Psoas muscle (tissue), 7 donors: ENCODE measurements at regions not wholly inside any gene's neighbourhood (a gene's known extent, or its start where the extent isn't known, plus 50 kb on each side); places are given as distances from the start of the nearest gene placed in this dataset.

Experiments used
- ATAC-seq, 4 donors: fragments of 200-7000 bp; cut with Tn5 transposase; one replicate each; pipeline ENCODE4 v1.9.1; 2020; ENCODE audit warnings: moderate library complexity in 3 of 4, mild to moderate bottlenecking in 2 of 4
- DNase-seq, 2 donors: peaks; one replicate each; pipeline ENCODE4 v3.0.0-alpha.2; 2020
- H3K27ac ChIP-seq: fragments of 200-600 bp; one replicate; pipeline ENCODE4 v1.8.0; 2022
- H3K27me3 ChIP-seq, 3 donors: fragments of 200-600 bp in 1 of 3; one replicate each; pipeline versions ENCODE4 v1.6.1 to v1.8.0; 2013 to 2022; ENCODE audit warnings: low read length in 2 of 3, mild to moderate bottlenecking in 2 of 3, moderate library complexity in 1 of 3; ENCODE audit not compliant: insufficient read depth in 3 of 3
- H3K36me3 ChIP-seq, 2 donors: fragments of 200-600 bp in 1 of 2; one replicate each; pipeline versions ENCODE4 v1.6.1 to v1.8.0; 2013 to 2022; ENCODE audit warnings: low read depth in 1 of 2, mild to moderate bottlenecking in 1 of 2, moderate library complexity in 1 of 2; ENCODE audit not compliant: insufficient read depth in 1 of 2
- H3K4me1 ChIP-seq: fragments of 200-600 bp; one replicate; pipeline ENCODE4 v1.8.0; 2022
- H3K4me3 ChIP-seq: fragments of 200-600 bp; one replicate; pipeline ENCODE4 v1.8.0; 2022; ENCODE audit warnings: mild to moderate bottlenecking
- H3K9me3 ChIP-seq: fragments of 200-600 bp; one replicate; pipeline ENCODE4 v1.8.0; 2022
- CTCF ChIP-seq: fragments of 200-600 bp; IDR thresholded peaks from one replicate; pipeline ENCODE4 v1.8.0; 2022; ENCODE audit warnings: antibody characterized with exemption
- WGBS, 3 donors: extraction: QIAGEN DNeasy Blood & Tissue Kit; methylation state at CpG; one replicate each; pipeline versions ENCODE4 v1.1.6 to v1.1.7; 2013; 5-methylcytosine and 5-hydroxymethylcytosine counted together
- intact Hi-C, 2 donors: fragments of 100-400 bp; cut with DNase I; formaldehyde crosslinking; loops; one replicate each; pipeline versions ENCODE4 v1.11.0 to v1.14.2; 2022
- donor health status: healthy with polysubstance abuse.
- donor health status: DM: no; HTN: no; CAD: no; lungs with moderate emphysema.
- donor health status: Bipolar disorder and iron deficiency.
- donor health status: healthy.
- donor health status: DM: yes; HTN: yes; CAD: no.
- donor health status: DM: no; HTN: no; CAD: no.
- donor health status: DM: yes; HTN: yes; CAD: no.

GRCh38 chr2:136550181-136550580 lies 215.2 kb upstream of the THSD7B start:
- Histone ChIP-seq H3K4me3 (no peak overlapping the region), H3K9me3 (no peaks in the 10 kb centered on the region), H3K27ac (no peak overlapping the region), H3K36me3 (no peaks in the 10 kb centered on the region), H3K4me1 (no peaks in the 10 kb centered on the region), H3K27me3 (no peaks in the 10 kb centered on the region)
- ATAC-seq (no peak), DNase-seq (no peak)
- no peak for TF ChIP-seq CTCF
- intact Hi-C loops = no loop called here
- WGBS, 3 donors = 42 to 54% (median 52%) methylated on average over 1 of the region's 1 CpG

GRCh38 chr2:136539355-136539754 lies 226.0 kb upstream of the THSD7B start:
- H3K27me3 ChIP-seq = no peaks in the 10 kb centered on the region
- intact Hi-C loops = no loop called here
- WGBS, 3 donors = 75 to 88% (median 77%) methylated on average over 5 of the region's 5 CpGs
- ATAC-seq (no peak), DNase-seq (no peak)
- H3K4me3 ChIP-seq = no peak overlapping the region
- TF ChIP-seq CTCF = no peak
- no peaks in the 10 kb centered on the region for H3K4me1 ChIP-seq
- no peak overlapping the region for H3K27ac ChIP-seq
- no peaks in the 10 kb centered on the region for H3K9me3 ChIP-seq
- H3K36me3 ChIP-seq = no peaks in the 10 kb centered on the region

- Histone ChIP-seq H3K36me3 (no peaks in the 10 kb centered on the region), H3K27ac (no peak overlapping the region), H3K27me3 (no peaks in the 10 kb centered on the region), H3K4me1 (no peaks in the 10 kb centered on the region), H3K9me3 (no peaks in the 10 kb centered on the region), H3K4me3 (no peak overlapping the region)
- WGBS, 3 donors = 7 to 25% (median 22%) methylated on average over 4 of the region's 4 CpGs
- no peak for TF ChIP-seq CTCF
- ATAC-seq = no peak
- intact Hi-C loops = no loop called here
- DNase-seq = no peak
Measured at GRCh38 chr2:136538489-136538888, 226.9 kb upstream of the THSD7B start.

GRCh38 chr2:136534811-136535210 lies 230.5 kb upstream of the THSD7B start:
- no peak for ATAC-seq
- Histone ChIP-seq H3K4me1 (no peaks in the 10 kb centered on the region), H3K4me3 (no peak overlapping the region), H3K27me3 (no peaks in the 10 kb centered on the region), H3K36me3 (no peaks in the 10 kb centered on the region), H3K9me3 (no peaks in the 10 kb centered on the region), H3K27ac (no peak overlapping the region)
- 27 to 29% (median 28%) methylated on average over 3 of the region's 3 CpGs for WGBS, 3 donors
- intact Hi-C loops = no loop called here
- no peak for TF ChIP-seq CTCF
- DNase-seq = no peak

GRCh38 chr2:136532171-136532570 lies 233.2 kb upstream of the THSD7B start:
- intact Hi-C loops = no loop called here
- H3K27me3 ChIP-seq = no peaks in the 10 kb centered on the region
- WGBS, 3 donors = 89 to 92% (median 91%) methylated on average over 2 of the region's 2 CpGs
- no peaks in the 10 kb centered on the region for H3K9me3 ChIP-seq
- no peak overlapping the region for H3K27ac ChIP-seq
- no peak for TF ChIP-seq CTCF
- ATAC-seq = no peak
- no peaks in the 10 kb centered on the region for H3K4me1 ChIP-seq
- no peaks in the 10 kb centered on the region for H3K36me3 ChIP-seq
- H3K4me3 ChIP-seq = no peak overlapping the region
- DNase-seq = no peak
